GM23248 (cell line): ENCODE measurements at regions not wholly inside any gene's neighbourhood (a gene's known extent, or its start where the extent isn't known, plus 50 kb on each side); places are given as distances from the start of the nearest gene placed in this dataset.

Experiments
- DNase-seq: peaks from one replicate; pipeline ENCODE4 v3.0.0-alpha.2; 2015
- H2AFZ ChIP-seq: fragments of 200-600 bp; sonication (generic); 2 replicates; pipeline ENCODE4 v1.6.1; 2016; ENCODE audit warnings: antibody characterized with exemption
- H3F3A ChIP-seq: fragments of 200-600 bp; sonication (generic); 2 replicates; pipeline ENCODE4 v1.6.1; 2016; ENCODE audit warnings: mild to moderate bottlenecking, antibody characterized with exemption, mixed run types; ENCODE audit not compliant: insufficient read depth
- H3K27ac ChIP-seq: fragments of 200-600 bp; sonication (generic); 2 replicates; pipeline ENCODE4 v1.5.1; 2016; ENCODE audit warnings: mild to moderate bottlenecking
- H3K27me3 ChIP-seq: fragments of 200-600 bp; sonication (generic); replicated peaks from 2 replicates; pipeline ENCODE4 v1.6.1; 2016; ENCODE audit warnings: mild to moderate bottlenecking; ENCODE audit not compliant: insufficient read depth
- H3K36me3 ChIP-seq: fragments of 200-600 bp; sonication (generic); 2 replicates; pipeline ENCODE4 v1.6.1; 2016; ENCODE audit warnings: low read depth, mild to moderate bottlenecking
- H3K4me1 ChIP-seq: fragments of 200-600 bp; sonication (generic); 2 replicates; pipeline ENCODE4 v1.6.1; 2016; ENCODE audit warnings: mild to moderate bottlenecking; ENCODE audit not compliant: insufficient read depth
- H3K4me2 ChIP-seq: fragments of 200-600 bp; sonication (generic); one replicate; pipeline ENCODE4 v1.6.1; 2016; ENCODE audit warnings: mild to moderate bottlenecking; ENCODE audit not compliant: unreplicated experiment
- H3K4me3 ChIP-seq: fragments of 200-600 bp; sonication (generic); 2 replicates; pipeline ENCODE4 v1.5.1; 2016; ENCODE audit warnings: mild to moderate bottlenecking
- H3K79me2 ChIP-seq: fragments of 200-600 bp; sonication (generic); 2 replicates; pipeline ENCODE4 v1.6.1; 2016; ENCODE audit warnings: mild to moderate bottlenecking; ENCODE audit not compliant: insufficient read depth
- H3K9ac ChIP-seq: fragments of 200-600 bp; sonication (generic); 2 replicates; pipeline ENCODE4 v1.6.1; 2016; ENCODE audit warnings: mild to moderate bottlenecking
- H3K9me2 ChIP-seq: fragments of 200-600 bp; sonication (generic); 2 replicates; pipeline ENCODE4 v1.6.1; 2016; ENCODE audit warnings: mixed run types, mild to moderate bottlenecking, moderate library complexity; ENCODE audit not compliant: insufficient read depth
- H3K9me3 ChIP-seq: fragments of 200-600 bp; sonication (generic); one replicate; pipeline ENCODE4 v1.6.1; 2017; ENCODE audit warnings: low read depth
- H4K20me1 ChIP-seq: fragments of 200-600 bp; sonication (generic); 2 replicates; pipeline ENCODE4 v1.6.0; 2016; ENCODE audit not compliant: insufficient read depth
- EZH2 ChIP-seq: fragments of 200-600 bp; sonication (generic); IDR thresholded peaks from 2 replicates; pipeline ENCODE4 v1.6.1; 2018; ENCODE audit warnings: antibody characterized with exemption, mild to moderate bottlenecking; ENCODE audit not compliant: insufficient read depth, poor library complexity, severe bottlenecking
- EZH2phosphoT487 ChIP-seq: fragments of 200-600 bp; sonication (generic); IDR thresholded peaks from 2 replicates; pipeline ENCODE4 v1.6.1; 2018; ENCODE audit warnings: antibody characterized with exemption, moderate library complexity, mild to moderate bottlenecking, low read depth; ENCODE audit not compliant: insufficient read depth
- WGBS, 2 experiments: methylation state at CpG; one replicate each; pipeline ENCODE4 v1.1.6; 2015 to 2017; ENCODE audit warnings: low lambda C conversion rate in 2 of 2, low coverage in 1 of 2; ENCODE audit errors: missing lambda C conversion rate in 2 of 2; 5-methylcytosine and 5-hydroxymethylcytosine counted together
- in situ Hi-C: fragments of 300-500 bp; cut with MboI; formaldehyde crosslinking; loops from 2 replicates; pipeline ENCODE4 v1.15.0; 2020

- H3K4me2 ChIP-seq, result no peak overlapping the region
- 63 to 71% methylated on average over 1 of the region's 1 CpG for WGBS, 2 experiments
- no peaks in the 10 kb centered on the region for H4K20me1 ChIP-seq
- H3K9me2 ChIP-seq, result no peaks in the 10 kb centered on the region
- in situ Hi-C loops, result no loop called here
- no peak overlapping the region for H3K4me3 ChIP-seq
- no peak overlapping the region for H2AFZ ChIP-seq
- H3F3A ChIP-seq, result no peaks in the 10 kb centered on the region
- TF ChIP-seq EZH2, result no peak
- H3K9ac ChIP-seq, result no peak overlapping the region
- H3K4me1 ChIP-seq, result no peaks in the 10 kb centered on the region
- peaks cover 14% of the 10 kb centered on the region; the same call in 1 of the 2 replicates for H3K27me3 ChIP-seq
- DNase-seq, result no peak
- H3K27ac ChIP-seq, result no peak overlapping the region
- no peaks in the 10 kb centered on the region for H3K79me2 ChIP-seq
- peaks cover 3% of the 10 kb centered on the region for H3K9me3 ChIP-seq
- H3K36me3 ChIP-seq, result no peaks in the 10 kb centered on the region
These were observed 937.4 kb downstream of the KCNMA1 start for GRCh38 chr10:76700241-76700640.

DNA sequence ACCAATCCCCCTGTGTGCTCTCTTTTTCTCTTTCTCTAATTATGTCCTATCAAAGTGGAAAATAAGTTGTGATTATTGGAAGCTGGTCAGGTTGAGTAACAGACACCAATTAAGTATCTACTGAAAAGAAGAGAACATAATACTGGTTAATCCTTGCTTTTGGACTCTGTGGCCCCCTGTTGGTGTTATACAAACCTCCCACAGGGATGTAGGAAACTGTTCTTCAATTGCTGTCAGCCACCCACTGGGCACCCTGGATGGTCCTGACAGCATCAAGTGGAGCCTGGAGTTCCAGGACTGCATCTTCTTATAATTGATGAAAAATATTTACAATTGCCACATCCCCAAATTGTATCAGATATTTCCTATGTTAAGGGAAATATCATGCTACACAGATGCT lies 939.7 kb downstream of the KCNMA1 start:
- no peak overlapping the region for H3K27ac ChIP-seq
- no peaks in the 10 kb centered on the region for H3K36me3 ChIP-seq

DNA sequence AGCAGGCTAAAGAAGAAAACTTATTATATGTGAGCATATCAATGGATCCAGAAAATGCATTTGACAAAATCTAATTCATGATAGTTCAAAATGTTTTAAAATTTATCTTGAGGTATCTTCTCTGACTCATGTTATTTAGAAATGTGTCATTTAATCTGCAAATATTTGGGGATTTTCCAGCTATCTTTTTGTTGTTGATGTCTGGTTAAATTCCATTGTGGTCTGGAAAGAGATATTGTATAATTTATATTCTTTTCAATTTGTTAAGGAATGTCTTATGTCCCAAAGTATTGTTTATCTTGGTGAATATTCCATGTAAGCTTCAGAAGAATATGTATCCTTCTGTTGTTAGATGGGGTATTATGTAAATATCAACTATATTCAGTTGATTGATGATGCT lies 942.5 kb downstream of the KCNMA1 start:
- Histone ChIP-seq H3K27me3 (peaks cover 8% of the 10 kb centered on the region; the same call in 1 of the 2 replicates), H3K9me3 (peaks cover 3% of the 10 kb centered on the region), H3K4me2 (no peak overlapping the region), H3K27ac (no peak overlapping the region), H3K79me2 (no peaks in the 10 kb centered on the region), H4K20me1 (no peaks in the 10 kb centered on the region), H3K36me3 (no peaks in the 10 kb centered on the region), H3F3A (no peaks in the 10 kb centered on the region), H3K9me2 (no peaks in the 10 kb centered on the region), H3K4me1 (no peaks in the 10 kb centered on the region), H3K9ac (no peak overlapping the region), H3K4me3 (no peak overlapping the region), H2AFZ (no peak overlapping the region)
- TF ChIP-seq EZH2, result no peak
- TF ChIP-seq EZH2phosphoT487, result no peak
- in situ Hi-C loops, result no loop called here
- no peak for DNase-seq

More for the DNA sequence above, 939.7 kb downstream of the KCNMA1 start:
- Histone ChIP-seq H3K27me3 (peaks cover 8% of the 10 kb centered on the region; the same call in 1 of the 2 replicates), H3K9ac (no peak overlapping the region), H3K9me2 (no peaks in the 10 kb centered on the region), H3K9me3 (peaks cover 3% of the 10 kb centered on the region), H2AFZ (no peak overlapping the region), H3F3A (no peaks in the 10 kb centered on the region), H3K79me2 (no peaks in the 10 kb centered on the region), H3K4me2 (no peak overlapping the region), H3K4me1 (no peaks in the 10 kb centered on the region), H3K4me3 (no peak overlapping the region), H4K20me1 (no peaks in the 10 kb centered on the region)
- no peak for DNase-seq
- no peak for TF ChIP-seq EZH2
- in situ Hi-C loops, result no loop called here

DNA sequence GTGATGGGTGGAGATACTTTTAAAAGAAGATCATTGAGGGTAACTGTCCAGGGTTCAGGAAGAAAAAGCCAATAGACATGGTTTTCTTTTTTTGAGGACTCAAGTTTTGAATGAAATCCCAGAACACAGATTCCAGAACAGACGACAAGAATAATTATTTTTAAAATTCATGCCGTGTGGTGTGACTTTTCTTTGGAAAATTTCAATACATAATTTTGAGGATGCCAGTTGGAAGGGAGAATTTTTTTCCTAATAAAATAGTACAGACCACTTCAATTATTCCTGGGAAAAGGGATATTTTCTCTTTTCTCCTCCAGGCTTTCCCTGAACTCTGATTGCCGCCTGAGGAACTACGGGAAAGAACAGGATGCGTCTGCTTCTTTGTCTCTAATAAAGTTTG lies 951.4 kb downstream of the KCNMA1 start:
- no peaks in the 10 kb centered on the region for H3K4me1 ChIP-seq
- H3K4me3 ChIP-seq, result no peak overlapping the region
- no peak overlapping the region for H3K4me2 ChIP-seq
- H3K9ac ChIP-seq, result no peak overlapping the region
- no peak overlapping the region for H2AFZ ChIP-seq
- DNase-seq, result no peak
- no peaks in the 10 kb centered on the region for H3K36me3 ChIP-seq
- peaks cover 27% of the 10 kb centered on the region for H3K27me3 ChIP-seq
- WGBS, 2 experiments, result 6% methylated on average over 5 of the region's 5 CpGs
- no peak overlapping the region for H3K27ac ChIP-seq
- H4K20me1 ChIP-seq, result no peaks in the 10 kb centered on the region
- TF ChIP-seq EZH2, result no peak
- no peak for TF ChIP-seq EZH2phosphoT487
- H3K9me2 ChIP-seq, result no peaks in the 10 kb centered on the region
- no peaks in the 10 kb centered on the region for H3K79me2 ChIP-seq
- no peaks in the 10 kb centered on the region for H3F3A ChIP-seq
- H3K9me3 ChIP-seq, result no peaks in the 10 kb centered on the region
- in situ Hi-C loops, result no loop called here

- H3K27me3 ChIP-seq, result peaks cover 32% of the 10 kb centered on the region
- no peak overlapping the region for H3K4me2 ChIP-seq
- no peaks in the 10 kb centered on the region for H3K4me1 ChIP-seq
- no peaks in the 10 kb centered on the region for H4K20me1 ChIP-seq
- 73 to 77% methylated on average over 5 of the region's 5 CpGs for WGBS, 2 experiments
- no peaks in the 10 kb centered on the region for H3K9me2 ChIP-seq
- no peaks in the 10 kb centered on the region for H3F3A ChIP-seq
- H3K36me3 ChIP-seq, result no peaks in the 10 kb centered on the region
- DNase-seq, result no peak
- TF ChIP-seq EZH2 (no peak), EZH2phosphoT487 (no peak)
- H3K79me2 ChIP-seq, result no peaks in the 10 kb centered on the region
- H3K27ac ChIP-seq, result no peak overlapping the region
- no peak overlapping the region for H2AFZ ChIP-seq
- no peak overlapping the region for H3K9ac ChIP-seq
- in situ Hi-C loops, result no loop called here
- H3K4me3 ChIP-seq, result no peak overlapping the region
- H3K9me3 ChIP-seq, result no peaks in the 10 kb centered on the region
These were observed 952.6 kb downstream of the KCNMA1 start for GRCh38 chr10:76684968-76685367.
